ENCODE measurements at regions not wholly inside any gene's neighbourhood (a gene's known extent, or its start where the extent isn't known, plus 50 kb on each side); places are given as distances from the start of the nearest gene placed in this dataset.

DNA sequence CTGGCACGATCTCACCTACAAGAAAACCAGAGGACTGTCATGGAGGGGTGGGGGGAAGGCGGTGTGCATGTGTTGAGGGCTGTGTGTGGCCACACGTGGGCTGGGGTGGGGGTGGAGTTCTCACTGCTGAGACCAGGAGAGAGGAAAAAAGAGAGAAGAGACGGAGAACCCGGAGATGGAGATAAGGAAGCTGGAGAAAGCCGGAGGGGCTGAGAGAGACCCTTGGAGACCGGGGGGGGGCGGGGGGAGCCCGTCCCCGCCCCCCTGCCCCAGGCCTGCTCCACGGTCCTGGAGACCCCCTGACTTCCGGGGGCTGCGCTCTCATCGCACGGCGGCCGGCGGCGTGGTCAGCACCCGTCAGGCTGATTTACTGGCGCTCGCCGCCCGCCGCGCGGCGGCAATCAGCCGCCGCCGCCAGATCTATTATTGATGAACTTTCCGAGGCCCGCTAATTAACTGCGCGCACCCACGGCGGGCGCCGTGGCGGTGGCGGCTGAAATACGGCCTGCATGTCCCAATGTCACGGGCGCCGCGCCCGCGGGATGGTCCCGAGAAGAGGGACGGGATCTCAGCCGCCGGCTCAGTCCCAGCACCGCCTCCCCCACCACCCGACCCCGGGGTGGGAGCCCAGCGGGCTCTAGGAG lies 187.4 kb downstream of the MN1 start:
- DNase-seq: no peak

GRCh38 chr22:27614650-27615007 lies 186.9 kb downstream of the MN1 start:
- no peak for DNase-seq

GRCh38 chr22:27615408-27615807 lies 186.1 kb downstream of the MN1 start:
- DNase-seq: no peak

DNA sequence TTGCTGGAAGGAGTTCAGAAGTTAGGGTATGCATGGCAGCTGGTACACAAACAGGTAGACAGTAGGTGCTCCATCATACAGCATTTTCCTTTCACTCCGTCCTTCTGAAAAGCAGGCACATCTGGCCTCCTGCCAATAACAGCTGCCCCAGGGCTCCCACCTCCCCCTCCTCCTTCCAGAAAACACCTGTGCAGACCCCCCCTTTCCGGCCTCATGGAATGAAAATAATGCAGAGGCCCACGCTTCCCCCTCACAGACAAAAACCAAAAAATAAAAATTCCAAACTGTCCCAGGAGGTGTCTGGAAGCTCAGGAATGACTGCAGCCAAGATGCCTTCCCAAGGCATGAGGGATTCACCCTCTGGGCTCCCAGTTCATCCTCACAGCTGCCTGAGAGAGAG lies 185.5 kb downstream of the MN1 start:
- DNase-seq: no peak

GRCh38 chr22:27617214-27617881 lies 184.2 kb downstream of the MN1 start:
- DNase-seq: no peak

DNA sequence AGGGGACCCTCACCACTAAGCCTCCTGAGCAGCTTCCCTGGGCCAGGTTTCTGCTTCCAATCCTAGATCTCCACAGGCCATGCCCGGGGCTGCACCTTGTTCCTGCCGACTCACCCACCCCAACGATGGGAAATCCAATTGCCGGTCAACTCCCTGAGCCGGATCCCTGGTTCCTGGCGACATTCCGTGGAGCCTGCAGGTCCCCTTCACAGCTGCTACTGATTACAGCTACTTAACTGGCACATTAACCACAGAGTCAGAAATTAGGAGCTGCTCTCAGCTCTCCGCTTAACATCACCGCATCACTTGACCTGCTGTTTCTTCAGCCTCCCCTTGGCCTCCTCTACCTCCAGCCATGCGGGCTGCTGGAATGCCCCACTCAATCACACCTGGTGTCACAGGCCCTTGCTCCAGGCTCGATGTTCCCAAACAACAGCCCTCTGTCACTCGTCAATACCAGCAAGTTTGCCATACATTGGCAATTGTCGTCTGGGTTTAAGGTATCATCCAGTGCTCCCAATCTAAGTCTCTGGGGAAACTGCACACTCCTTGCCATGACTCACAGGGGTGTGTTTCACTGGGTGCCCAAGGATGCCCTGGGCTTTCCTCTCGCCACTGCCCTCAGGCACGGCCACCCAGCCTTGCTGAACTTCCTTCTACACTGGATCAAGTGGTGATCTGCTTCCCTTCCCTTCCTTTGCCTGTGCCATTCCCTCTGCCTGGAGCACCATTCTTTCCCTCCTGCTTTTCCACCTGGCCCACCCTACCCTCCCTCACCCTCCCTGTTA lies 181.0 kb downstream of the MN1 start:
- no peak for DNase-seq

DNA sequence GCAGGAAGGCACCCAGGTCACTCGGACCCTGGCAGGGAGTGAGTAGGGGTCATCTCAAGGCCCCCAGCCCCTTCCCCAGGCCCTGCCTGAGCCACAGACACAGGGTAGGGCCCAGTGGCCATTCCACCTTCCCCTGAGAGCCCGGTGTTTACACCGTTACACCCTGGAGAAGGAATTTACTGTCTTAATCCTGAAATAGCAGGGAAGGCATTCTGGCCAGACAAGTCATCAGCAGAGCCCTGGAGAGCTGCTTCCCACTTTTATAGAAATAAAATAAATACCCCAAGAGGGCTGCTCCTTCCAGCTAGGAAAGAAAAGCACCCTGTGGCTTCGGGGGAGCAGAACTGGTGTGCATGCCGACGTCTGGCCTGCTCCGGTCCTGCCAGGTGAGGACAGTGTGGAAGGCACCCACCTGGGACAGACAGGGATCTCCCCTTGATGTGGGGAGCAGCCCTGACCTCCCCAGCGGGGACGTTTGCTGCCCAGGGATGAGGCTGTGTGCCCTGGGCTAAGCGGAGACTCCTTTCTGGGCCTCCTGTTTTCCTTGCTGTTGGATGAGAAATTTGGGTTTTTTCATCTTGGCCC lies 180.0 kb downstream of the MN1 start:
- no peak for DNase-seq

DNA sequence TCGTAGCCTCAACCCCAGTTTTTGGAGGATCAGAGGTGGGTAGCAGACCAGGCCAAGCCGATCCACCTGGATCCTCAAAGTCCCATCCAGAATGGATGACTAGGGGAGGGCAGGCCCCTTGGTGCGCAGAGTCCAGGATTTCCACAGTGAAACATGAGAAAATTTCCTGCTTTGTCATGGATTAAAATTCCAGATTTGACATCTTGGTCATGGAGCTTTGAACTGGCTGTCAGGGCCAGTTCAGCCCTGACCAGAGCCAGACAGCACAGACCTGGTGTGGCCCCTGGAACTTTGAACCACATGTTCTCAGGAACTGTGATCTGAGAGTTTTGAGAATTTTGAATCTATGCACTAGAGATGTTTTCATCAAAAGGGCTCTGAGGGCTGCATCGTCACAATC lies 177.5 kb downstream of the MN1 start:
- DNase-seq: no peak

- DNase-seq: no peak
Measured at GRCh38 chr22:27624705-27625104, 176.9 kb downstream of the MN1 start.

- DNase-seq: no peak
Measured at GRCh38 chr22:27625769-27626674, 175.5 kb downstream of the MN1 start.

GRCh38 chr22:27626675-27627443 lies 174.7 kb downstream of the MN1 start:
- DNase-seq: no peak

- no peak for DNase-seq
Measured at GRCh38 chr22:27627444-27627833, 174.1 kb downstream of the MN1 start.

DNA sequence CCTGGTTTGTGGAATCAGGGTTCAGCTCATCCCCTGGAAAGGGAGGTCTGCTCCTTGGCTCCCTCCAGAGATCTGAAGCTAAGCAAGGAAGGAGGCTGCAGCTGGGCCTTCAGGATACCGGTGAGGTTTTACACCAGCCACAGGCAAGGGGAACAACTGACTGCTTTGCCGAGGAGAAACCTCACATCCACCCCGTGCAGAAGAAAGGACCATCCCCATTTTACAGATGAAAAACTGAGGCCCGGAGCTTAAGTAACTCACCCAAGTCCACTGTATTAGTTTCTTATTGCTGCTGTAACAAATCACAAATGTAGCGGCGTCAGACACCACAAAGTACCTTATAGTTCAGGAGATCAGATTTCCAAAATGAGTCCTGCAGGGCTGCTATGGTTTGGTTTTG lies 173.7 kb downstream of the MN1 start:
- no peak for DNase-seq

- DNase-seq: no peak
Measured at GRCh38 chr22:27628341-27628740, 173.2 kb downstream of the MN1 start.

DNA sequence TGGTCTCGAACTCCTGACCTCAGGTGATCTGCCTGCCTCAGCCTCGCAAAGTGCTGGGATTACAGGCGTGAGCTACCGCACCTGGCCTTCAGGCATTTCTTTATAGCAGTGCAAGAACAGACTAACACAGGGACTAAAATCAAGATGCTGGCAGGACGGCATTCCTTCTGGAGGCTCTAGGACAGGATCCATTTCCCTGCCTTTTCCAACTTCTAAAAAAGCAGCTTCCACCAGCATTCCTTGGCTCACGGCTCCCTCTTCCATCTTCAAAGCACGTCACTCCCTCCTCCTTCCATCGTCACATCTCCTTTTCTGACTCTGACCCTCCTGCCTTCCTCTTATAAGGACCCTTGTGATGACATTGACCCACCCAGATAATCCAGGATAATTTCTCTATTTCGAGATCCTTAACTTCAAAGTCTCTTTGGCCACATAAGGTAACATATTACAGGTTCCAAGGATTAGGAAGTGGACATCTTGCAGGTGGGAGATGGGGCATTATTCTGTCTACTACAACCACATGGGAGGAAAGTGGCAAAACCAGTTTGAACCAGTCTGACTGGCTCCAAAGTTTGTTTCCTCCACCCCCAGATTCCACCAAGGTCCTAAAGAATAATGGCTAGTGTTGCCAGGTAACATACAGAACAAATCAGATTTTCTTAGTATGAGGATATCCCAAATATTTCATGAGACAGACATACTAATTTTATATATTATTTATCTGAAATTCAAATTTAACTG lies 172.5 kb downstream of the MN1 start:
- no peak for DNase-seq

DNA sequence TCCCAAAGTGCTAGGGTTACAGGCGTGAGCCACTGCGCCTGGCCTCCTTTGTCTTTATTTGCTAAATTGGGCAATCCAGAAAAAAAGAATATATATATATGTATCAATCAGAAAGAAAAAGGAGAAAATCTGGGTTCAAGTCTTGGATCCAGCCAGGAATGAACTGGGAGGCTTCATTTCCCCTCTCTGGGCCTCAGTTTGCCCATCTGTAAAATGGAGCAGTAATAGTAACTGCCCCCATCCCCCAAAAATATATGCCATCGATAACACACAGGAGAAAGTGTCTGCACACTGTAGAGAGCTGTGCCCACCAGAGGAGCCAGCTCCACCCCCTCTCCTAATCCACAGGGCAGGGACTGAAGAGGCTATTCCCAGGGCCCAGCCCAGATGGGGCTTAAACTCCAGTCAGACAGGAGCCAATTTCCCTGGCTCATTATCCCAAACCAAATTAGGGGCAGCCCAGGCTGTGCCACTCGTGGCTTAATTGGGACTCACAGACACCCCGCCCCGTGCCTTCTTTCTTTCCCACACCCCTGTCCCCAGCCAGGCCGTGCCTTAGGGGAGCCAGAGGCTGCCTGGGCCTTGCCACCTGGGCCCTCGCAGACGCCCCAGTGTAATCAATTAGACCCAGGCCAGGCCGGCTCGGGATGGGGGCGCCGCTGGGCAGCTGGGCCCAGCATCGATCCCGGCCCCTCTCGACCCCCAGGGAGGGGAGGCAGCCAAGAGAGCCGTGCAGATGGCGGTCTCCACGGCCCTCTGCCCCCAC lies 171.5 kb downstream of the MN1 start:
- DNase-seq: no peak

- no peak for DNase-seq
Measured at GRCh38 chr22:27630754-27631153, 170.8 kb downstream of the MN1 start.

GRCh38 chr22:27631641-27632040 lies 169.9 kb downstream of the MN1 start:
- DNase-seq: no peak

GRCh38 chr22:27632451-27633295 lies 168.9 kb downstream of the MN1 start:
- no peak for DNase-seq
